CD8-positive, alpha-beta memory T cell (primary cell): ENCODE measurements at regions not wholly inside any gene's neighbourhood (a gene's known extent, or its start where the extent isn't known, plus 50 kb on each side); places are given as distances from the start of the nearest gene placed in this dataset.

Experiments
- CTCF ChIA-PET: fragments of 350-600 bp; sonication (Branson Sonifier 250); formaldehyde crosslinking; loops from one replicate; lab custom pipeline; 2021; ENCODE audit warnings: antibody characterized with exemption; lab: Charles Lee
- POLR2A ChIA-PET: fragments of 350-600 bp; sonication (Branson Sonifier 250); formaldehyde crosslinking; loops from one replicate; lab custom pipeline; 2021; ENCODE audit warnings: antibody characterized with exemption; lab: Charles Lee
- DNase-seq, 5 donors: peaks; one replicate each; pipeline versions ENCODE4 v3.0.0 to v3.0.0-alpha.2; 2020 to 2022; ENCODE audit warnings: mixed read lengths in 1 of 5
- H3K27ac ChIP-seq: one replicate; pipeline ENCODE4 v1.7.0; 2013; ENCODE audit warnings: low read depth, mild to moderate bottlenecking, low read length, moderate library complexity
- H3K27me3 ChIP-seq: 2 replicates; pipeline ENCODE4 v1.7.0; 2013; ENCODE audit warnings: low read length, mild to moderate bottlenecking; ENCODE audit not compliant: insufficient read depth, poor library complexity, severe bottlenecking
- H3K36me3 ChIP-seq: 2 replicates; pipeline ENCODE4 v1.7.0; 2013; ENCODE audit warnings: mild to moderate bottlenecking, low read length, moderate library complexity; ENCODE audit not compliant: insufficient read depth
- H3K4me1 ChIP-seq: 2 replicates; pipeline ENCODE4 v1.7.0; 2013; ENCODE audit warnings: mild to moderate bottlenecking, low read length, moderate library complexity; ENCODE audit not compliant: insufficient read depth
- H3K4me3 ChIP-seq: 2 replicates; pipeline ENCODE4 v1.7.0; 2013; ENCODE audit warnings: mild to moderate bottlenecking, low read length
- H3K9me3 ChIP-seq: 2 replicates; pipeline ENCODE4 v1.7.0; 2013; ENCODE audit warnings: mild to moderate bottlenecking, low read length
- H3K27ac Mint-ChIP-seq, 8 donors: one replicate each; pipeline ENCODE4 v1.8.0; 2020 to 2021; ENCODE audit warnings: mixed read lengths in 8 of 8, mild to moderate bottlenecking in 6 of 8, inconsistent platforms in 3 of 8, moderate library complexity in 3 of 8
- H3K27me3 Mint-ChIP-seq, 2 donors: one replicate each; pipeline ENCODE4 v1.8.0; 2020 to 2021; ENCODE audit warnings: mixed read lengths in 2 of 2, mild to moderate bottlenecking in 1 of 2, moderate library complexity in 1 of 2
- H3K36me3 Mint-ChIP-seq, 3 donors: one replicate each; pipeline ENCODE4 v1.8.0; 2020 to 2021; ENCODE audit warnings: mixed read lengths in 3 of 3, inconsistent platforms in 1 of 3, mild to moderate bottlenecking in 1 of 3
- H3K4me1 Mint-ChIP-seq, 3 donors: one replicate each; pipeline ENCODE4 v1.8.0; 2020 to 2021; ENCODE audit warnings: mixed read lengths in 3 of 3, inconsistent platforms in 1 of 3, mild to moderate bottlenecking in 1 of 3
- H3K4me3 Mint-ChIP-seq, 7 donors: one replicate each; pipeline ENCODE4 v1.8.0; 2020 to 2021; ENCODE audit warnings: mixed read lengths in 7 of 7, mild to moderate bottlenecking in 6 of 7, moderate library complexity in 4 of 7, inconsistent platforms in 2 of 7
- H3K9me3 Mint-ChIP-seq, 5 donors: one replicate each; pipeline ENCODE4 v1.8.0; 2020 to 2022; ENCODE audit warnings: mixed read lengths in 5 of 5, mild to moderate bottlenecking in 3 of 5, moderate library complexity in 2 of 5, inconsistent platforms in 1 of 5

DNA sequence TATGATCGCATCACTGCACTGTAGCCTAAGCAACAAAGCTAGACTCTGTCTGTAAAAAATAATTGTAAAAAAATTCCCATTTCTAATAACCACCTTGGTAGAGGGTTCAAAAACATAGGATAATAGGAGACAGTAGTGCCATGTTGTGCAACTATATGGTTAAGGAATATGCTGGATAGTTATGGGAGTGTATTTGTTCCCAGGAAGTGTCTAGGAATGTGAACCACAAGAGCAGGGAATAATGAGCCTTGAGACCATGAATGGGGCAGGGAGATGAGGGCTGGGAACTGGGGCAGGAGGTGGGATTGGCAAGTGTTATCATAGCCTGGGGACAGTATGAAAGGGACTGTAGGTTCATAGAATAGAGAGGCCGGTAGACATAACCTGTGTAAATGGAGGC, 50.4 kb downstream of the RUSC2 start:
- Histone ChIP-seq H3K4me3 (no peak overlapping the region), H3K36me3 (no peaks in the 10 kb centered on the region), H3K27ac (no peak overlapping the region), H3K9me3 (no peaks in the 10 kb centered on the region), H3K4me1 (no peaks in the 10 kb centered on the region), H3K27me3 (peaks cover 4% of the 10 kb centered on the region)
- Mint-ChIP-seq H3K27me3 (peaks cover 15 to 71% of the 10 kb centered on the region in 2 donors), H3K4me1 (no peaks in the 10 kb centered on the region), H3K27ac (no peak overlapping the region), H3K9me3 (no peaks in the 10 kb centered on the region), H3K36me3 (no peaks in the 10 kb centered on the region), H3K4me3 (no peak overlapping the region)
- ChIA-PET CTCF (no interaction called here), POLR2A (no interaction called here)
- DNase-seq, result no peak

DNA sequence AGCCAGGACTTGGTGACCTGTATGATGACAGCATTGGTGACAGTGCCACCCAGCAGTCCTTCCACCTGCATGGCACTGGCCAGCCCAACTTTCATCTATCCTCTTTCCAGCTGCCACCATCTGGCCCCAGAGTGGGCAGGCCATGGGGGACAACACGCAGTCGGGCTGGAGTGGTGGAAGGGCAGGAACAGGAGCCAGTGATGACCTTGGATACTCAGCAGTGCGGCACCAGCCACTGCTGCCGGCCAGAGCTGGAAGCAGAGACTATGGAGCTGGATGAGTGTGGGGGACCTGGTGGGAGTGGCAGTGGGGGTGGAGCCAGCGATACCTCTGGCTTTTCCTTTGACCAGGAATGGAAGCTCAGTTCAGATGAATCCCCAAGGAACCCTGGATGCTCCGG, 56.9 kb downstream of the RUSC2 start:
- Mint-ChIP-seq H3K4me1 (no peaks in the 10 kb centered on the region), H3K36me3 (no peaks in the 10 kb centered on the region), H3K9me3 (no peaks in the 10 kb centered on the region), H3K4me3 (no peak overlapping the region), H3K27me3 (peaks cover 25 to 46% of the 10 kb centered on the region in 2 donors), H3K27ac (no peak overlapping the region)
- ChIA-PET CTCF (no interaction called here), POLR2A (no interaction called here)
- H3K27ac ChIP-seq, result no peak overlapping the region
- no peak for DNase-seq
- H3K36me3 ChIP-seq, result no peaks in the 10 kb centered on the region
- H3K4me3 ChIP-seq, result no peak overlapping the region
- no peaks in the 10 kb centered on the region for H3K4me1 ChIP-seq
- H3K9me3 ChIP-seq, result no peaks in the 10 kb centered on the region
- H3K27me3 ChIP-seq, result no peaks in the 10 kb centered on the region

DNA sequence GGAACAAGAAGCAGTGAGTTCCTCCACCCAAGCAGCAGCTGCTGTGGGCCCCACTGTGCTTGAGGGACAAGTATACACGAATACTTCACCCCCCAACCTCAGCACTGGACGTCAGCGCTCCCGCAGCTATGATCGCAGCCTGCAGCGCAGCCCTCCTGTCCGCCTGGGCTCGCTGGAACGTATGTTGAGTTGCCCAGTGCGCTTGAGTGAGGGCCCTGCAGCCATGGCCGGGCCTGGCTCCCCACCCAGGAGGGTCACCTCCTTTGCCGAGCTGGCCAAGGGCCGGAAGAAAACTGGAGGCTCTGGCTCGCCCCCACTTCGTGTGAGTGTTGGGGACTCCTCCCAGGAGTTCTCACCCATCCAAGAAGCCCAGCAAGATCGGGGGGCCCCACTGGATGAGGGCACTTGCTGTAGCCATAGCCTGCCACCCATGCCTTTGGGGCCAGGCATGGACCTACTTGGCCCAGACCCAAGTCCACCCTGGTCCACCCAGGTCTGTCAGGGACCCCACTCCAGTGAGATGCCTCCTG, 57.1 kb upstream of the TESK1 start:
- no peak overlapping the region for H3K27ac Mint-ChIP-seq

DNA sequence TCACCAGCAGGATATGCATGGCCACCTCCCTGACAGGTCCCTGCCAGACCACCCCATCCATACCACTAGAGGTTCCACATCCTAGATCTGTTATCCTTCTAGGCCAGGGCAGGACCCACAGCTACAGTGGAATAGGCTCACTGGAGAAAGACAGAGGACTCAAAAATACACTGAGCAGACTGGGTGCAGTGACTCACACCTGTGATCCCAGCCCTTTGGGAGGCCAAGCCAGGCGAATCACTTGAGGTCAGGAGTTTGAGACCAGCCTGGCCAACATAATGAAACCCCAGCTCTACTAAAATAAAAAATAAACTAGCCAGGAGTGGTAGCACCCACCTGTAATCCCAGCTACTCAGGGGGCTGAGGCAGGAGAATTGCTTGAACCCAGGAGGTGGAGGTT, 56.5 kb upstream of the TESK1 start:
- H3K36me3 Mint-ChIP-seq, result no peaks in the 10 kb centered on the region
- no peaks in the 10 kb centered on the region for H3K36me3 ChIP-seq
- H3K9me3 Mint-ChIP-seq, result no peaks in the 10 kb centered on the region
- H3K27ac Mint-ChIP-seq, result no peak overlapping the region
- H3K4me3 Mint-ChIP-seq, result no peak overlapping the region
- H3K4me1 ChIP-seq, result no peaks in the 10 kb centered on the region
- H3K27me3 ChIP-seq, result no peaks in the 10 kb centered on the region
- no peaks in the 10 kb centered on the region for H3K9me3 ChIP-seq
- CTCF ChIA-PET, result no interaction called here
- no peaks in the 10 kb centered on the region for H3K4me1 Mint-ChIP-seq
- no peak overlapping the region for H3K4me3 ChIP-seq
- POLR2A ChIA-PET, result interaction anchor here (0.6 kb wide), 1 partner anchor 447 kb away, joined by 4 read pairs; no protein-coding TSS in a partner anchor
- DNase-seq, result no peak
- H3K27me3 Mint-ChIP-seq, result peaks cover 25 to 36% of the 10 kb centered on the region in 2 donors
- H3K27ac ChIP-seq, result no peak overlapping the region

More for the DNA sequence above, 57.1 kb upstream of the TESK1 start:
- Histone ChIP-seq H3K4me3 (no peak overlapping the region), H3K36me3 (no peaks in the 10 kb centered on the region), H3K4me1 (no peaks in the 10 kb centered on the region), H3K27me3 (no peaks in the 10 kb centered on the region), H3K9me3 (no peaks in the 10 kb centered on the region), H3K27ac (no peak overlapping the region)
- no peaks in the 10 kb centered on the region for H3K36me3 Mint-ChIP-seq
- ChIA-PET POLR2A (interaction anchor here (0.6 kb wide), 1 partner anchor 448 kb away, joined by 4 read pairs; no protein-coding TSS in a partner anchor), CTCF (no interaction called here)
- H3K4me3 Mint-ChIP-seq, result no peak overlapping the region
- no peak for DNase-seq
- H3K27me3 Mint-ChIP-seq, result peaks cover 25 to 37% of the 10 kb centered on the region in 2 donors
- no peaks in the 10 kb centered on the region for H3K9me3 Mint-ChIP-seq
- H3K4me1 Mint-ChIP-seq, result no peaks in the 10 kb centered on the region

DNA sequence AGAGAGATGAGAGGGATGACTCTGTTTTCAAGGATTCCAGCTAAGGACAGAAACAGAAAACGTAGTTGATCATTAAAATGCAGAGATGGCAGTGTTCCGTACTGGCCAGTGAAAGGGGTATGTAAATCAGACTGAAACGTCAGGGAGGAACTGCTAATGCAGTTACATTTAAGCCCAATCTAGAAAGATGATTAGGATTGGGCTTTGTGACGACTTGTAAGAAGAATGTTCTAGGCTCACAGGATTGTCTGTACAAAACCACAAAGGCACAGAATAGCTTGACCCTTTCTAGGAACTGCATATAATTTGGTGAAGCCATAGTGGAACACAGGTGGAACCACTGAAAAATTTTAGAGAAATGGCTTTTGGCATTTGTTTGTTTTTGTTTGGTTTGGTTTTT, 55.6 kb upstream of the TESK1 start:
- H3K27ac Mint-ChIP-seq, result no peak overlapping the region
- CTCF ChIA-PET, result no interaction called here

DNA sequence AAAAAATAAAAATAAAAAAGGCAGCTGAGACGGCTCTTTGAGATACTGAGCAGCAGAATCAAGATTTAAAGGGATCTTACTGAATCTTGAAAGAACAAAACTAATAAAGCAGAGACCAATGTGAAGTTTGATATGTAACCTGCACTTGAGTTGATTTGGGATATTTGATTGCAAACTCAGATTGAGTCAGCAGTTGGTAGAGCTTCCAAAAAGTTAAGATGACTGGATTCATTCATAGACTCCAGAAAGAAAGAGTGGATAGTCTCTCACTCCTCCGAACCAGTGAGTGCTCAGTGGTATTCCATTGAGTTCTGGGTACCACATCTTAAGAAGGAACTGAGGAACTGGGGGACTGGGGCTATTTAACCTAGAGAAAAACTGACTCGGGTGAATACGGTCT, 52.7 kb upstream of the TESK1 start:
- CTCF ChIA-PET, result no interaction called here
- no peaks in the 10 kb centered on the region for H3K36me3 ChIP-seq
- Mint-ChIP-seq H3K27ac (no peak overlapping the region), H3K4me1 (no peaks in the 10 kb centered on the region), H3K9me3 (no peaks in the 10 kb centered on the region), H3K4me3 (no peak overlapping the region), H3K27me3 (peaks cover 14 to 15% of the 10 kb centered on the region in 2 donors), H3K36me3 (peaks cover 0 to 2% (median 0%) of the 10 kb centered on the region in 3 donors)
- DNase-seq, result no peak
- POLR2A ChIA-PET, result no interaction called here
- no peak overlapping the region for H3K4me3 ChIP-seq
- no peak overlapping the region for H3K27ac ChIP-seq
- H3K27me3 ChIP-seq, result no peaks in the 10 kb centered on the region
- H3K4me1 ChIP-seq, result no peaks in the 10 kb centered on the region
- H3K9me3 ChIP-seq, result no peaks in the 10 kb centered on the region

More for the DNA sequence above, 55.6 kb upstream of the TESK1 start:
- Mint-ChIP-seq H3K36me3 (no peaks in the 10 kb centered on the region), H3K4me1 (no peaks in the 10 kb centered on the region), H3K27me3 (peaks cover 24 to 31% of the 10 kb centered on the region in 2 donors), H3K9me3 (no peaks in the 10 kb centered on the region), H3K4me3 (no peak overlapping the region)
- Histone ChIP-seq H3K36me3 (no peaks in the 10 kb centered on the region), H3K9me3 (no peaks in the 10 kb centered on the region), H3K27me3 (no peaks in the 10 kb centered on the region), H3K4me1 (no peaks in the 10 kb centered on the region), H3K27ac (no peak overlapping the region), H3K4me3 (no peak overlapping the region)
- DNase-seq, result no peak
- POLR2A ChIA-PET, result no interaction called here

DNA sequence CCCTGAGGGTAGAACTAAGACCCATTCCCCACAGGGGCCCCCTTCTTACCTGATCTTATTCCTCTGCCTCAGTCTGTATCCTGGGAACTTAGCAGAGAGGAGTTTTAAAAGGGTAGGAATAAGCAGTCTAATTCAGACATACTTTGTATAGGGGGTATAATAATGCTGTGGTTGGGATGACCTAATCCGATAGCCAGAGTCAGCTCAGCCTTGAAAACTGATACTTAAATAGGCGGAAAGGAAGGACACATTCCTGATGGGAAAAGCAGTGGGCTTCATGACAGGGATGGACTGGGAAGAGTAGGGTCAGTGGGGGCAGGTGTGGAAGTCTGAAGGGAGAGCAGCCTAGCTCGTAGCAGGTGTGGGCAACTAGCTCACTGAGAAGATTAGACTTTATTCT, 52.2 kb upstream of the TESK1 start:
- H3K27ac ChIP-seq, result no peak overlapping the region
- Mint-ChIP-seq H3K27ac (no peak overlapping the region), H3K36me3 (peaks cover 0 to 2% (median 0%) of the 10 kb centered on the region in 3 donors), H3K4me3 (no peak overlapping the region), H3K27me3 (peaks cover 11 to 14% of the 10 kb centered on the region in 2 donors), H3K4me1 (no peaks in the 10 kb centered on the region), H3K9me3 (no peaks in the 10 kb centered on the region)
- no peaks in the 10 kb centered on the region for H3K9me3 ChIP-seq
- no peaks in the 10 kb centered on the region for H3K4me1 ChIP-seq
- CTCF ChIA-PET, result no interaction called here
- no peak overlapping the region for H3K4me3 ChIP-seq
- no peaks in the 10 kb centered on the region for H3K27me3 ChIP-seq
- DNase-seq, result no peak
- POLR2A ChIA-PET, result no interaction called here
- H3K36me3 ChIP-seq, result no peaks in the 10 kb centered on the region

DNA sequence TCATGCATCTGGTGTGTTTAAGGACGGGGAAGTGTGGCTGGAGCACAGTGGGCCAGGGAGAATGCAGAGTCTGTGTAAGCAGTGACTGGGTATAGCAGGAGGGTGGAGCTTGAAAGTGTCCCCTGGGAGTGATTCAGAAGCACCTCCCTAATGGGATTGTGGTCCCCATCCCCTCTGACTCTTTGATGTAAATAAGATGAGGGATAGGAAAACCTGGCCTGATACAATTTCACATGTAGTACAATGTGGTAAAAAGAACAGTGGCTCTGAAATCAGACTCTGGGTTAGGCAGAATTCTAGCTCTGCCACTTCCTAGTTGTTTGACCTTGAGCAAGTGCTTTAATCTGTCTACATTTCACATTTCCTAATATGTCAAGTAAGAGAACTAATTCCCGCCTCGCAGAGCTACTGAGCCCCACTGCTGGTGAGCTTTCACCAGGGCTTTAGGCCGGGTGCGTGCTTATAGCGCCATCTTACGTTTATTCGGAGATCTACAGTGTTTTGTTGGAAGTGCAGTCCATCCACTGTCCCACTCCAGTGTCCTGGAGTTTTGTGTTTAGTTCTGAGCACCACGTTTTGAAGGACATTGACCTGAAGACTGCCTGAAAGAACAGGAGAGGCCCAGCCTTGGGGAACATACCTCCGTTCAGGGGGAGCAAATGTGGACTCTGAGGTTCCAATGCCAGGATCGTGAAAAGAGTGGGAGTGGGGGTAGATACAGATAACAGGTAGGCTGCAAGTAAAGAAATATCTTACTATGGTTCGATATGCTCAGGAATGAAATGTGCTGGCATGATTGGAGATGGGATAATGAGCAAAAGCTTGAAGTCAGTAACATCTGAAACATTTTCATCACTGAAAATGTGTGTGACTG, 51.2 kb upstream of the TESK1 start:
- Histone ChIP-seq H3K36me3 (no peaks in the 10 kb centered on the region), H3K4me1 (no peaks in the 10 kb centered on the region), H3K4me3 (no peak overlapping the region), H3K9me3 (no peaks in the 10 kb centered on the region), H3K27ac (no peak overlapping the region), H3K27me3 (no peaks in the 10 kb centered on the region)
- Mint-ChIP-seq H3K4me3 (no peak overlapping the region), H3K4me1 (no peaks in the 10 kb centered on the region), H3K36me3 (peaks cover 0 to 2% (median 0%) of the 10 kb centered on the region in 3 donors), H3K9me3 (no peaks in the 10 kb centered on the region), H3K27me3 (peaks cover 11 to 13% of the 10 kb centered on the region in 2 donors), H3K27ac (no peak overlapping the region)
- ChIA-PET POLR2A (no interaction called here), CTCF (interaction anchor here (0.7 to 1.6 kb wide), 3 partner anchors 12 to 427 kb away, joined by 3 to 4 read pairs (median 3); no protein-coding TSS in a partner anchor)
- DNase-seq, result peak in 2 of 5 donors; percentile 10 to 17
